ENCODE measurements at regions not wholly inside any gene's neighbourhood (a gene's known extent, or its start where the extent isn't known, plus 50 kb on each side); places are given as distances from the start of the nearest gene placed in this dataset.
A peak's percentile ranks its signal among the peaks of the same experiment; 100 is the strongest.
"Not testable (repeated sequence)": the region's sequence is repeated elsewhere in the genome, so short reads cannot be mapped to it uniquely, and the experiment has no call there.

DNA sequence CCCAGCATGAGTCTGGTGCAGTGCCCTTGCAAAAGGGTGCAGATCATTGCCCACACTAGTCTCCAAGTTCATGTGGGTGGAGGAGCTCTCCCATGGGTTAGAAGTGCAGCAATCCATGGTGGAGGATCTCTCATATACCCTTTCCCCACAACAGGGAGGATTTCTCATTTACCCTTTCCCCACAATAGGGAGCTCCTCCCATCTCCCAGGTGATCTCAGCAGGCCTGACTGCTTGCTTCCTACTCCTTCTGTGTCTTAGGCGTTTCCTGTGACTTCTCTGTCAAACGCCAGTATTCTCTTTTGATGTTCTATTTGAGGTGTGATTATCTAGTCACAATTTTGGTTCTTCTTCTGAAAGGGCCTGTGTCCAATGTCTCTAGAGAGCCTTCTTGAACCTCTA, 133.8 kb upstream of the RFX3 start:
- no peak for DNase-seq (ENCODE audit: low spot score)

DNA sequence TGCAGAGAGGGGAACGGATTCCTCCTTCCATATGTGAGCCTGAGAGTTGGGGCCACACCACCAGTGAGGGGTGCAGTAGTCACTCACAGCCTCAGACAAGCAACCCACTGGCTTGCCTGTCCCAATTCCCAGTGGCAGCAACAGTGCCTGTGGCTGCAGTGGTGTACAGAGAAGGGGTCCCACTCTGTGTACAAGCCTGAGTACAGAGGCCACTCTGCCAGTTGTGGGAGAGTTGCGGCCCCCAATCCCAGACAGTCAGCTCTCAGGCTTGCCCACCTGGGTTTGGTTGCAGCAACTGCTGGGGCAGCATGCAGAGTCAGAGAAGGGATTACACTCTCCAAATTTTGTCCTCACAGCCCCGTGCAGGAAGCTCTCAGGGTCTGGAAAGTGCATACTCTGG, 133.2 kb upstream of the RFX3 start:
- no peak for DNase-seq (ENCODE audit: low spot score)

DNA sequence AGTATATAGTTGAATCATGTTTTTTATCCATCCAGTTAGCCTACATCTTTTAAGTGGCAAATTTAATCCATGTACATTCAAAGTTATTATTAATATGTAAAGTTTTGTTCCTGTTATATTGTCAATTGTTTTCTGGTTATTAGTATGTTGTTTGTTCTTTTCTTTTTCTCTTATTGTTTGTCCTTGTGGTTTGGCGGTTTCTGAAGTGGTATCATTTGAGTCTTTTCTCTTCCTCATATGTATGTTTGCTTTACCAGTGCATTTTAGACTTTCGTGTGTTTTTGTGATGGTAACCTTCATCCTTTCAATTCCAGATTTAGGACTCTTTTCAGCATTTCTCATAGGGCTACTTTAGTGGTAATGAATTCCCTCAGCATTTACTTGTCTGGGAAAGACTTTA, 130.4 kb upstream of the RFX3 start:
- no peak for DNase-seq (ENCODE audit: low spot score)

DNA sequence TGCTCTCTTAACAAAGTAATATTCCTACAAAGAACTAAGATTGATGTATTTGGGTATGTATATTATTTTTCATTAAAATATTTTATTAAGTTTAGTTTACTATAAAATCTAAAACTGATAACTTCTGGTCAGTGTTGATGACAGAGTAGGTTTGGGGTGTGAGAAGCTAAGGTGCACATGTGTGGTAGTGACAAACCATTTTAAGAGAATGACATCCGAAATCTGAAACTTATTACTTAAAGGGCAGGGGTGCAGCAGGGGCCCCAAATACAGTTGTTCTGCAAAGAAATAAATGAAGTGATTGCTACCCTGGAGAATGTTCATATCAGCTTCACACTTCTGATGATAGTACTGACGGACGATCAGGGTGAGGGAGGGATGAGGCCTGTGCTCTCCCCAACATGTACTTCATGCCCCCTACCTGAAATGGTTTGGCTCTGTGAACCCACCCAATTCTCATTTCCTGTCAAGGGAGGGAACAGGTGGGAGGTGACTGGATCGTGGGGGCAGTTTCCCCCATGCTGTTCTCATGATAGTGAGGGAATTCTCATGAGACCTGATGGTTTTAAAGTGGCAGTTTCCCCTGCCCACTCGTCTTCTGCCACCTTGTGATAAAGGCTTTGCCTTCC, 125.3 kb upstream of the RFX3 start:
- DNase-seq (ENCODE audit: low spot score) = no peak

DNA sequence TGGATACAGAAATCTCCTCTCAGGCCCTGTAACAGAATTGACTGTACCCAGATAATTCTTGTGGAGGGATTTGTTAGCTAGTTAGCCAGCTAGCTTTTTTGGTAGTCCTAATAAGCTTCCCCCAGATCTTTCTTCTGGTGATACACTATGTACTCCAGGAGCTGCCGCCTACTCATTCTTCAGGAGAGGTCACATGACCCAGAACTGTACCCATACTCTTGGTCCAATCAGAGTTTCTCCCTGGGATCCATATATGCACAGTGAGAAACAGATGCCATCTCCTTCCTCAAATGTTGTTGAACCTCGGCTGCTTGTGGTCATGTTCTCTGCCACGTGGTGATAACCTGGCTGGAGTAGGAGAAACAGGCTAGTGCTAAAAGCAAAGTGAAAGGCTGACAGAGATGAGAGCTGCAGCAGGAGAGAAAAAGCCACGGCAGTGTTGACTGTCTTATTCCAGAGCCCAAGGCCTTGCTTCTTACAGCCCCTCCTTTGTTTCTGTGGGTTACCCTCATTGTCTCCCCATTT, 123.0 kb upstream of the RFX3 start:
- no peak for DNase-seq (ENCODE audit: low spot score)

DNA sequence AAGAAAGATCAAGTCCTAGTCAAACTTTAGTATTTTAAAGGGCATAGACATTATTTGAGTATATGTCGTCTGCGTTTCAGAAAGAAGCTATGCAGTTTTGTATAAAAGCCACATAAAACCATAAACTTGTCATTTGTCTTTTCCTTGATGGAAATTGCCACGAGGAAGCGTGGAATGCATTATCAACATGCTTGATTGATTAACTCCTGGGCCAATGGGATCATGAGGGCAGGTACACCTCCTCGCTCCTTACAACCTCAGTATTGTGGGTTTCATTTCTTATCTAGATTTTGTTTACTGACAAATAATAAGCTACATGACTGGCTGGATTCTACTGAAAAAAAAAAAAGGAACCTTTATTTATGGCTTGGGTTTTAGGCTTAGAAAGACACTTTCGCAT, 122.5 kb upstream of the RFX3 start:
- no peak for DNase-seq (ENCODE audit: low spot score)

DNA sequence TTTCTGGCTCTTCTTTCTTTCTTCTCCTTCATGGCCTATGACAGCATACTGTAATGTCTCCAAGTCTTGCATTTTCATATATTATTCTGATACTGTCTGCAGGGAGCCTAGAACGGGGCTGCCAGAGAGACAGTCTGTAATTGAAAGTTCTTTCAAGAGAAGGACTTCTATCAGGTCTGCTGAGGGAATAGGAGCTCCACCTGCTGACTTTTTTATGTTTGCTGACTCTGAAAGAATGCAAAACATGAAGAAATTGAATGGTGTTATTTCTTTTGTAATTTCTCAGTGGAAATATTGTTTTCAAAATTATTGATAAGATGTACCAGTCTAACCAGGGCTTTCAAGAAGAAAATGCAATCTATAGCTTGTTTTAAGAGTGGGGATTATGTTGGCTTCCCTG, 121.9 kb upstream of the RFX3 start:
- DNase-seq (ENCODE audit: low spot score) = no peak

DNA sequence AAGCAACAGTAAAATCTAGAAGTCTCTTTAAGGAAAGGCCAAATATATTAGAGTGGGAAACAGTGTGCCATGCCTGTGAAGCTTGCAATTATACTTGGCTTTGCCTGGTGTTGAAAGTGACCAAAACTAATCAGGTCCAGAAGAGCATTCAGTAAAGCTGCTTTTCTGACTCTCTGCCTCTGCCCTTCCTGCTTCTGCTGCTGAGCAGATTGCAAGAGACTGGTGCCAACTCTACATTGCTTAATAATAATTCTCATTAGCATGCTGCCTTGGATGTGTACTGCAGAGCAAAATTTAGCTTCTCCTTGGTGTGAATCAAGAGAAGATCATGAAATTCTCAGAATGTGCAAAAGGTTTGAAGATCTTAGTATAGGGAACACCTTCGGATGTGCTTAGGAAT, 120.4 kb upstream of the RFX3 start:
- no peak for DNase-seq (ENCODE audit: low spot score)

DNA sequence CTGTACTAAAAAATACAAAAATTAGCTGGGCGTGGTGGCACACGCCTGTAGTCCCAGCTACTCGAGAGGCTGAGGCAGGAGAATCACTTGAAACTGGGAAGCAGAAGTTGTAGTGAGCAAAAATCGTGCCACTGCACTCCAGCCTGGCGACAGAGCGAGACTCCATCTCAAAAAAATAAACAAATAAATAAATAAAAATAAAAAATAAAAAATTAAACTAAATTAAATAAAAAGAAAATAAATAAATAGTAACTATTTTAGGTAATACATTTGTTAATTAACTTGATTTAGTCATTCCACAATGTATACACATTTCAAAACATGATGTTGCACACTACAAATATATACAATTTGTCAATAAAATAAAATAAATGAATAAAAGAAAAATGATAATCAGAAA, 116.3 kb upstream of the RFX3 start:
- DNase-seq (ENCODE audit: low spot score) = not testable (repeated sequence)

DNA sequence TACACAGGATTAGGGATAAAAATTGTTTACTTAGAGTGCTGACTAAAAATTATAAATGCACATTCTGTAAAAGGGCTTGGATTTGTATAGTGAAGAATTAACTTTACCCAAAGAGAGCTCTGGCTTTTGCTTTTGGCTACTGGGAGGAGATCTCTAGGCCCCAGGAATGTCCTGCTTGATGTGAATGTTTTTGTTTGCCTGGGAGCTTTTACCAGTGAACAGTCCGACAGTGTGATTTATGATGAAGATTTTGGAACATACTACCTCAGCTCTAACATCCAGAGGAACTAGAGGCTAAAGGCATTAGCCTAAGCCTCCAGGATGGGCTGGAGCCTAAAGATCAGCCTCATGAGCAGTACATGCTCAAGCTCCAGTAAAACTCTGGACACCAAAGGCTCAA, 103.7 kb upstream of the RFX3 start:
- peak; percentile 35 for DNase-seq (ENCODE audit: low spot score)

DNA sequence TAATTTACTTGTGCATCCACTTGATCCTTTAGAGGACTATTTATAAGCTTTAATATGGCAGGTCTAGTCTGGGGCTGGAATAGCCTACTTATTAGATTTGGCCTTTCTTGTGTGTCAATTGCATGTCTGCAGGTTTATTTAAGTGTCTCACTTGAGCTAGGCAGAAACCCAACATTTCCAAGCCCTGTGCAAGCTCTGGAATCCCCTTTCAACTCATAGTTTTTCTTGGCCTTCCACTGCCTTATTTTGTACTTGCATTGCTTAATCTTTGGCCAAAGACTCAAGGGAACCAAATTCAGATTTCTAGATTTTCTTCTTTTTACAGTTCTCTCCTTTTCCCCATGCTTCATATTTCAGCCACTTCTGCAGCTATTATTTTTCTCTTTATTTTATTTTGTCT, 102.4 kb upstream of the RFX3 start:
- DNase-seq (ENCODE audit: low spot score) = no peak

DNA sequence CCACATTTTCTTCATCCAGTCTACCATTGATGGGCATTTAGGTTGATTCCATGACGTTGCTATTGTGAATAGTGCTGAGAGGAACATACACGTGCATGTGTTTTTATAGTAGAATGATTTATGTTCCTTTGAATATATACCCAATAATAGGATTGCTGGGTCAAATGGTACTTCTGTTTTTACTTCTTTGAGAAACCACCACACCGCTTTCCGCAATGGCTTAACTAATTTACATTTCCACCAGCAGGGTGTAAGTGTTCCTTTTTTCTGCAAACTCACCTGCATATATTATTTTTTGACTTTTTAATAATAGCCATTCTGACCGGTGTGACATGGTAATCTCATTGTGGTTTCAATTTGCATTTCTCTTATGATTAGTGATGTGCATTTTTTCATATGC, 82.2 kb upstream of the RFX3 start:
- DNase-seq (ENCODE audit: low spot score) = no peak

DNA sequence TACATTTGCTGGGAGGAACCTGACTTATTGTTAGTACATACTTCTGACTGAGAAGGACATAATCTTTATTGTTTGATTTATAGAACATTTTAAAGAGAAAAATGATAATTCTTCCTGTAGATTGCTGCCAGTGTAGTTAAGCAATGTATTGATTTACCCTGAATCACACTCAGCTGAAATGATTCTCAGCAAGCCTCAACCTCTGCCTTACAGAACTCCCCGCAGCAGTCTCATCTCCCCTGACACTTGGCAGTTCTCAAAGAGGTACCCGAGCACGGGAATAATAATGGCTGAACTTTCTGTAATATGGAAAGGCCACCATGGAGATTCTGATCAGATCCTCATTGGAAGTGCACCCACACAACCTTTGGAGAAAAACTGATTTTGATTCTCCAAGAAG, 74.9 kb upstream of the RFX3 start:
- DNase-seq (ENCODE audit: low spot score) = no peak

DNA sequence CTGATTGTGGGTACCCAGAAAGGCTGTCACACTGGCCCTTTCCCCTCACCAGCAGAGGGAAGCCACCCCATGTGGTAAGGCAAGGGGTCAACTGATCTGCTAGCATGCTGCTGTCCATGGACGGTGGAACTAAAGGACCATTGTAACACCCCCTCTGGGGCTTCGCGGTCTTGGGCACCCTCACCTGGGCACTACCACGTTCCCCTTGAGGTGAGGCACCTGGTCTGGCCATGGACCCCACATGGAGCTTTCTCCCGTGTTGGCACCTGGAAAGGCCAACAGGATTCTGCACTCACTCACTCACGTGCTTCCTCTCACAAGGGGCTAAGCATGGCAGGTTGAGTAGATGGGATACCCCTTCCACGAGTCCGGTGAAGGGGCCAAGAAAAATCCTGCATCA, 72.0 kb upstream of the RFX3 start:
- DNase-seq (ENCODE audit: low spot score) = no peak

DNA sequence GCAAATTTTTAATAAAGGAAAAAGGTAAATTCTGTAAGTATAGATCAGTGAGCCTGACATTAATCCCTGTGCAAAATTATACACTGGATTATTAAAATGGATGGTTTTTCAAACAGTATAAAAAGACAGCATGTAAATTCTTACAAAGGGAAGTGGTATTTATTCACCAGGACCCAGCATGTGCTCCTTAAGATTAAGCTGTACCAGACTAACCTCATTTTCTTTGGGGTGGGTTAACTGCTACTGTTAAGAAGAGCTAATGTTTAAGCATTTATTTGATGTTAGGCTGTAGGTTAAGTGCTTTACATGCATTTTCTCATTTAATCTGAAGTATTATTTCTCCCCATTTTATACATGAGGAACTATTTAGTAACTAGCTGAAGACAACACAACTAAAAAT, 60.3 kb upstream of the RFX3 start:
- DNase-seq (ENCODE audit: low spot score) = no peak

DNA sequence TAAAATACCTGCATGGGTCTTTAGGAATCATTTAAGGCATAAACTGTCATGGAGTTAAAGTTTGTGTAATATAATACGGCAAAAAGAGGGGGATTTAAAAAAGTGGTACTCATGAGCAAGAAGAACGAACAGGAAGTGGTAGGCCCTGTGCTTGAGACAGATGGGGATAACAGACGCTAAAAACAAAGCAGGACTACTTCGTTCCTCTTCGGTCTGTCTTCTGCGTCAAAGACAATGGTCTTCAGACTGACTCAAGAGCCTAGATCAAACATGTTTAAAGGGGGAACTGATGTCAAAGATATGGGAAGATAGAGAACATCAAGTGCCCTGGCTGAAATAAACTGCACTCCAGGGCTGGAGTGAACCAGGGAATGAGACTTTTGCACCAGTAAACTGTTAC, 59.8 kb upstream of the RFX3 start:
- DNase-seq (ENCODE audit: low spot score) = no peak

DNA sequence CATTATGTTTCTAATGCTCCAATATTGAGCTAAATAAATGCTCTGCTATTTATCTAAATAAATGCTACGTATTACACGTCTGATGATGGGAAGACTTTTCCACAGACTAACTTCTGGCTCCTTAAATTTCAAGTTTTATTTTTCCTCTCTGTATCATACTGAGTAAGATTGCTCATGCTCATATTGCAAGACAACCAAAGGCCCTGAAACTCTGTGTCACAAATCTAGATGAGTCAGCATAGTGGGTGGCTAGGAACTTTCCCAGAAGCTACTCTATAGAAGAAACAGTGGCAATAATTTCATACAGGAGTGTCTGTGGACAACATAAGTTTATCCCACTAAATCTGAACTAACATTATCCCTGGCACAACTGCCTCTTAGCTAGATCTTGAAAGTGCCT, 53.0 kb upstream of the RFX3 start:
- no peak for DNase-seq (ENCODE audit: low spot score)

DNA sequence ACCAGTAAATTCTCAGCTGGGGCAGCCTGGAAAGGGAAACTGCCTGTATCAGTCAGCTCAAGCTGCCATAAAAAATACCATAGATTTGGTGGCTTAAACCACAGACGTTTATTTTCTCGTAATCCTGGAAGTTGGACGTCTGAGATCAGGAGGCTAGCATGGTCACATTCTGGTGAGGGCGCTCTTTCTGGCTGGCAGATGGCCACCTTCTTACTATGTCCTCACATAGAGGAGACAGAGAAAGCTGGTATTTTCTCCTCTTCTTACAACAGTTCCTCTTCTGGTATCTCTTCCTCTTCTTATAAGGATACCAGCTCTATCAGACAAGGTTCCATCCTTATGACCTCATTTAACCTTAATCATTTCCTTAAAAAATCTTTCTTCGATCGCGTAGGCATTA, 50.5 kb upstream of the RFX3 start:
- peak; percentile 1 for DNase-seq (ENCODE audit: low spot score)

DNA sequence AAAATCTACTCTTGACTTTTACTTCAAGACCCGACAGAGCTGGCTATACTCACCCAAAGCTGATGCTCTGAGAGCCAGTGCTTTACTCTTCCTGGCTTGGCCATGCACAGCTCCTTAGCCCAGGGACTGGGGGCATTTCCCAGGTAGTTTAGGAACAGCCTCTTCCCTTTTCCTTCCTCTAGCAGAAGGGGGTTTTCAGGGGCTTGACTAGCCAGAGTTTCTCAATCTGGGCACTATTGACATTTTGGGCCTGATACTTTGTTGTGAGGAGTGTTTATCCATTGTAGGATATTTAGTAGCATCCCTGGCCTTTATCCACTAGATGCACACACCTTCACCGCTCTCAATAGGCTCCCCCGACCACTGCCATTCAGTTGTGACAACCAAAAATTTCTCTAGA, 50.0 kb upstream of the RFX3 start:
- DNase-seq (ENCODE audit: low spot score) = no peak

Data from umbilical cord (tissue), 1 donor.